ENCODE measurements at regions not wholly inside any gene's neighbourhood (a gene's known extent, or its start where the extent isn't known, plus 50 kb on each side); places are given as distances from the start of the nearest gene placed in this dataset.
"Not testable (repeated sequence)": the region's sequence is repeated elsewhere in the genome, so short reads cannot be mapped to it uniquely, and the experiment has no call there.

DNA sequence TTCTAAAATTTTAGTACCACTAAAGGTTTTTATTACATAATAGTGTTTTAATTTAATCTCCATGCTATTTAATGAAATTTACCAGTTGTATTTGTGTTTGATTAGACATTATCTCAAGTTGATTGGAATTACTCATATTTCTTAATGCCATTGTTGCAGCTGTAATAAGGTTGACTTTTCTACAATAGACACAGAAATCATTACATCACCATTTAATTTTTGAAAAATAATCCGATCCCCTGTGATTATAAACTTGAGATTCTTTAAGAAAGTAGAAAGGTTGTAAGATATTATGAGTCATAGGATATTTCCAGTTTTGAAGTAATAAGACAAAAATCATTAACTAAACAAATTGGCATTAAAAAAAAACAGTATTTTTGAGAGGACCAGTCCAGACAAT, 161.4 kb downstream of the PRL start:
- Mint-ChIP-seq H3K4me1 (no peaks in the 10 kb centered on the region), H3K9me3 (peaks cover 3% of the 10 kb centered on the region), H3K27ac (no peak overlapping the region), H3K4me3 (no peak overlapping the region), H3K36me3 (ENCODE audit: low read depth) (no peaks in the 10 kb centered on the region), H3K27me3 (no peaks in the 10 kb centered on the region)
- ChIA-PET POLR2A (no interaction called here), CTCF (no interaction called here)
- ATAC-seq (ENCODE audit: low read depth), result no peak
- intact Hi-C loops (cut with micrococcal nuclease), result no loop called here
- no peak for DNase-seq
- TF ChIP-seq, protein P1, sequence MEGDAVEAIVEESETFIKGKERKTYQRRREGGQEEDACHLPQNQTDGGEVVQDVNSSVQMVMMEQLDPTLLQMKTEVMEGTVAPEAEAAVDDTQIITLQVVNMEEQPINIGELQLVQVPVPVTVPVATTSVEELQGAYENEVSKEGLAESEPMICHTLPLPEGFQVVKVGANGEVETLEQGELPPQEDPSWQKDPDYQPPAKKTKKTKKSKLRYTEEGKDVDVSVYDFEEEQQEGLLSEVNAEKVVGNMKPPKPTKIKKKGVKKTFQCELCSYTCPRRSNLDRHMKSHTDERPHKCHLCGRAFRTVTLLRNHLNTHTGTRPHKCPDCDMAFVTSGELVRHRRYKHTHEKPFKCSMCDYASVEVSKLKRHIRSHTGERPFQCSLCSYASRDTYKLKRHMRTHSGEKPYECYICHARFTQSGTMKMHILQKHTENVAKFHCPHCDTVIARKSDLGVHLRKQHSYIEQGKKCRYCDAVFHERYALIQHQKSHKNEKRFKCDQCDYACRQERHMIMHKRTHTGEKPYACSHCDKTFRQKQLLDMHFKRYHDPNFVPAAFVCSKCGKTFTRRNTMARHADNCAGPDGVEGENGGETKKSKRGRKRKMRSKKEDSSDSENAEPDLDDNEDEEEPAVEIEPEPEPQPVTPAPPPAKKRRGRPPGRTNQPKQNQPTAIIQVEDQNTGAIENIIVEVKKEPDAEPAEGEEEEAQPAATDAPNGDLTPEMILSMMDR (IDR thresholded peaks at IDR 0.05), result no peak

DNA sequence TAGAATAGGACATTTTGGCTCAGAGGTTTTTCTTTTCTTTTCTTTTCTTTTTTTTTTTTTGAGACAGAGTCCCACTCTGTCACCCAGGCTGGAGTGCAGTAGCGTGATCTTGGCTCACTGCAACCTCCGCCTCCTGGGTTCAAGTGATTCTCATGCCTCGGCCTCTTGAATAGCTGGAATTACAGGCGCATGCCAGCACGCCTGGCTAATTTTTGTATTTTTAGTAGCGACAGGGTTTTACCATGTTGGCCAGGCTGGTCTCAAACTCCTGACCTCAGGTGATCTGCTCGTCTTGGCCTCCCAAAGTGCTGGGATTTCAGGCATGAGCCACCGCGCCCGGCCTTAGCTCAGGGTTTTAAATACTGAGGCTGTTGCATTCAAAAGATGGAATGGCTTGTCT, 156.1 kb downstream of the PRL start:
- H3K9me3 Mint-ChIP-seq; H3K27me3 Mint-ChIP-seq; intact Hi-C loops (cut with micrococcal nuclease); H3K4me3 Mint-ChIP-seq; DNase-seq; POLR2A ChIA-PET; ATAC-seq (ENCODE audit: low read depth); H3K27ac Mint-ChIP-seq; H3K4me1 Mint-ChIP-seq; CTCF ChIA-PET; H3K36me3 Mint-ChIP-seq (ENCODE audit: low read depth): not testable (repeated sequence)

DNA sequence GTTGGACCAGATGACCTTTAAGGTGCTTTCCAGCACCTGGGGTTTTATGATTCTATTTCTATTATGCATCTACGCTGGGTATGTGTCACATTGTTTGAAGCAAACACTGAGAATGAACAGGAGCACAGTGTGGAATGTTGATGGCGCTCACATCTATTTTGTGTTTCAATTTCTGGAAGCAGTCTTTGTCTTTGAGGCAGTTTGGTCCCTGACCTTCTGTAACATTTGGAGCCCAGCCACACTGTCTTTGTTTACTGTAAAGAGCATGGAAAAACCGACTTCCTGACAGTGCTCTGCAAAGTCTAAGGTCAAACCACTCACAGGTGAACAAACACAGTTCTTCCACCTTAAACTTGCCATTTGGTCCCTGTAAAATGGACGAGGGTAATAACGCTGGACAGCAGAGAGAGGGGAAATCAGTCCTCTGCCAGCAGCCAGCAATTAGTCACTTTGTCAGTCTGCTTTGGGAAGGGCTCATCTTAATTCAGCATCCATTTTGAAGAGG, 155.5 kb downstream of the PRL start:
- no peaks in the 10 kb centered on the region for H3K27me3 Mint-ChIP-seq
- no peaks in the 10 kb centered on the region for H3K4me1 Mint-ChIP-seq
- ChIA-PET CTCF (no interaction called here), POLR2A (no interaction called here)
- no peaks in the 10 kb centered on the region for H3K36me3 Mint-ChIP-seq (ENCODE audit: low read depth)
- no peak overlapping the region for H3K27ac Mint-ChIP-seq
- H3K9me3 Mint-ChIP-seq, result no peaks in the 10 kb centered on the region
- TF ChIP-seq, protein P1 (IDR thresholded peaks at IDR 0.05), result no peak
- no peak overlapping the region for H3K4me3 Mint-ChIP-seq
- intact Hi-C loops (cut with micrococcal nuclease), result no loop called here
- ATAC-seq (ENCODE audit: low read depth) (no peak), DNase-seq (no peak)

DNA sequence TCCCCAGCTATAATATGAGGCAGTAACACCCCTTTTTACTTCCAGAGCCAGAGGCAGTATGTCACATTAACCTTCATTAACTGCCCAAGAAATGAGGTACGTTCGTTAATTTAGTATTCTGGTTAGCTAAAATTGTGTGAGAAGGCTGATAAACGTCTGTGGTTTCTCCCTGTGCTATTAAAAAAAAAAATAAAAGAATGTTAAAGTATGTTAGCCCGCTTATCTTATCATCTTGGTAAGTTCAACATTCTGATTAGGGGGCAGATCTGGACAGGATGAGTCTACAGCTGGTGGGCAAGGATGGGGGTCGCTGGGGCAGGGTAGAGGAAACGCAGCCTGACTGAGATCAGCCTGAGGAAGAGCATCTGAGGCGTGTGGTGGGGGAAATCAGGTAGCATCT, 154.0 kb downstream of the PRL start:
- Mint-ChIP-seq H3K27ac (no peak overlapping the region), H3K9me3 (no peaks in the 10 kb centered on the region), H3K27me3 (peaks cover 5% of the 10 kb centered on the region), H3K4me1 (peaks cover 4% of the 10 kb centered on the region), H3K4me3 (no peak overlapping the region), H3K36me3 (ENCODE audit: low read depth) (no peaks in the 10 kb centered on the region)
- POLR2A ChIA-PET, result no interaction called here
- intact Hi-C loops (cut with micrococcal nuclease), result no loop called here
- TF ChIP-seq, protein P1 (IDR thresholded peaks at IDR 0.05), result no peak
- no peak for DNase-seq
- no peak for ATAC-seq (ENCODE audit: low read depth)
- CTCF ChIA-PET, result no interaction called here

DNA sequence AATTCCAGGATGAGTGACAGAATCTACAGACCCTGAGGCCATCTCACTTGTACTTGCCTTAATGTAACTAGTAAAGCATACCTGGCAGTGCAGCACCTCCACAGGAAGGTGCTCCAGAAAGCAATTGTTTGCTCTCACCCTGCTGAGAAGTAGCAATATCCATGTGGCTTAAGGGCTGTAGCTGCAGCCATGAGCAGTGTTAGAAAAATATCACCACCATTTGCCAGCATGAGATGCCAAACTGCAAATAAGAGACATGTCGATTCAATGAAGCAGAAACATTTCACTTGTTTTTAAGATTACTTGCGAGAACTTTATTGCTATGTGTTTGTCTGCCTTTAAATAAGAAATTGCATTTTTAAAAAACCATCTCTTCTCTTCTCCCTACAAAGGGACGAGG, 151.5 kb downstream of the PRL start:
- intact Hi-C loops (cut with micrococcal nuclease), result no loop called here
- DNase-seq (no peak), ATAC-seq (ENCODE audit: low read depth) (no peak)
- no peaks in the 10 kb centered on the region for H3K36me3 Mint-ChIP-seq (ENCODE audit: low read depth)
- ChIA-PET CTCF (no interaction called here), POLR2A (no interaction called here)
- peaks cover 4% of the 10 kb centered on the region for H3K4me1 Mint-ChIP-seq
- H3K4me3 Mint-ChIP-seq, result no peak overlapping the region
- H3K27ac Mint-ChIP-seq, result no peak overlapping the region
- H3K9me3 Mint-ChIP-seq, result no peaks in the 10 kb centered on the region
- TF ChIP-seq, protein P1 (IDR thresholded peaks at IDR 0.05), result no peak
- H3K27me3 Mint-ChIP-seq, result peaks cover 11% of the 10 kb centered on the region

All from activated B cell treated with CpG ODN at 0.5 μM for 24 hours (primary cell).